Fibroblast of mammary gland (primary cell): ENCODE measurements at regions not wholly inside any gene's neighbourhood (a gene's known extent, or its start where the extent isn't known, plus 50 kb on each side); places are given as distances from the start of the nearest gene placed in this dataset.

ENCODE experiments used
- DNase-seq: peaks from one replicate; pipeline ENCODE4 v3.0.0-alpha.2; 2010; ENCODE audit warnings: low read depth
- H3K4me3 ChIP-seq: 2 replicates; pipeline ENCODE4 v1.5.1; 2011; ENCODE audit warnings: low read depth, mild to moderate bottlenecking, low read length, moderate library complexity; ENCODE audit not compliant: control insufficient read depth
- CTCF ChIP-seq: conservative IDR thresholded peaks from 2 replicates; pipeline ENCODE4 v1.5.1; 2011; ENCODE audit warnings: low read depth, low read length, inconsistent platforms; ENCODE audit not compliant: control insufficient read depth, insufficient read depth

- no peak overlapping the region for H3K4me3 ChIP-seq
- DNase-seq = no peak
- no peak for TF ChIP-seq CTCF
Measured at GRCh38 chr19:30781047-30781446, 408.9 kb downstream of the ZNF536 start.

- no peak overlapping the region for H3K4me3 ChIP-seq
- DNase-seq = no peak
- no peak for TF ChIP-seq CTCF
Measured at GRCh38 chr19:30780456-30780855, 408.3 kb downstream of the ZNF536 start.

- no peak for TF ChIP-seq CTCF
- H3K4me3 ChIP-seq = no peak overlapping the region
- DNase-seq = peak; percentile 49
Measured at GRCh38 chr19:30780032-30780431, 407.8 kb downstream of the ZNF536 start.

GRCh38 chr19:30778961-30779715, 407.0 kb downstream of the ZNF536 start:
- H3K4me3 ChIP-seq = no peak overlapping the region
- no peak for TF ChIP-seq CTCF
- DNase-seq = no peak

GRCh38 chr19:30778061-30778460, 405.9 kb downstream of the ZNF536 start:
- DNase-seq = no peak
- no peak overlapping the region for H3K4me3 ChIP-seq
- TF ChIP-seq CTCF = no peak

- no peak for TF ChIP-seq CTCF
- no peak for DNase-seq
Measured at GRCh38 chr19:30775956-30776355, 403.8 kb downstream of the ZNF536 start.

More at GRCh38 chr19:30775956-30776355, 403.8 kb downstream of the ZNF536 start:
- H3K4me3 ChIP-seq = no peak overlapping the region
